GM12873 (cell line): ENCODE measurements at regions not wholly inside any gene's neighbourhood (a gene's known extent, or its start where the extent isn't known, plus 50 kb on each side); places are given as distances from the start of the nearest gene placed in this dataset.
A peak's percentile ranks its signal among the peaks of the same experiment; 100 is the strongest.

Source experiments
- CTCF ChIP-seq: IDR thresholded peaks from 2 replicates; pipeline ENCODE4 v1.5.1; 2012; ENCODE audit warnings: low read depth, mild to moderate bottlenecking, moderate library complexity, low read length, control low read depth; ENCODE audit not compliant: insufficient read depth; ENCODE audit errors: missing control alignments

GRCh38 chr6:68468244-68468884 is 166.7 kb upstream of the ADGRB3 start:
- TF ChIP-seq CTCF: peak; percentile 31

- no peak for TF ChIP-seq CTCF
Measured at GRCh38 chr6:68458447-68458846, 176.6 kb upstream of the ADGRB3 start.

GRCh38 chr6:68447112-68447511 is 188.0 kb upstream of the ADGRB3 start:
- TF ChIP-seq CTCF: no peak

- no peak for TF ChIP-seq CTCF
Measured at GRCh38 chr6:68445926-68446325, 189.2 kb upstream of the ADGRB3 start.

GRCh38 chr6:68443704-68444103 is 191.4 kb upstream of the ADGRB3 start:
- TF ChIP-seq CTCF: no peak

- TF ChIP-seq CTCF: no peak
Measured at GRCh38 chr6:68427630-68428029, 207.5 kb upstream of the ADGRB3 start.

- TF ChIP-seq CTCF: no peak
Measured at GRCh38 chr6:68410021-68410420, 225.1 kb upstream of the ADGRB3 start.
